ENCODE measurements at regions not wholly inside any gene's neighbourhood (a gene's known extent, or its start where the extent isn't known, plus 50 kb on each side); places are given as distances from the start of the nearest gene placed in this dataset.

DNA sequence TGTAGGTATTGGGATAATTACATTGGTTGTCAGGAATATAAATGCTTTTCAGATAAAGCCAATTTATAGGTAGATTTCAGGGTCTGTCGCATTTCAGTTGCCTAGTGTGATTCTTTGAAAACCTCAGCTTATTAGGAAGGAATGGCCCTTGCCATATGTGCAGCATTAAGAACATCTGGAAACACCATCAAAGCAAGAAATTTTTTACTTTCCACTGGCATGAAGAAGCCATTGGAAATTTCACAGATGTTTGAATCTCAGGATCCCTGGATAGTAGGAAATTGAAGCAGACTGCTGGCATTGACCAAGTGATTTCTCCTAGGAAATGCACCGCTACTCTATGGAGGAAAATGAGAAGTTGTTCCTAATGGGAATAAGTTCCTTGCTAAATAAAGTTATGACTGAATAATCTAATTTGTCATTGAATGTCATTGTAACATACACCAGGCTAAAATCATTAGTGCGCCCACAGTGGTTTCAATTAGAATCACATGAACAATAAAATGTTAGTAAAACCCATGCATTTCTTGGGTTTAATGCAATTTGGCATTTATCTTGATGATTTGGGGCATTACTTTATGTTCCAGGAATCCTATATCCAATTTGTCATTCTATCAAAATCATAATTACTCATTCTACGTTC lies 950.1 kb downstream of the EPHA7 start:
- TF ChIP-seq EZH2 (IDR thresholded peaks at IDR 0.05; ENCODE audit: borderline replicate concordance, low read depth, low read length, poor library complexity, severe bottlenecking), result no peak
- TF ChIP-seq, protein P1, sequence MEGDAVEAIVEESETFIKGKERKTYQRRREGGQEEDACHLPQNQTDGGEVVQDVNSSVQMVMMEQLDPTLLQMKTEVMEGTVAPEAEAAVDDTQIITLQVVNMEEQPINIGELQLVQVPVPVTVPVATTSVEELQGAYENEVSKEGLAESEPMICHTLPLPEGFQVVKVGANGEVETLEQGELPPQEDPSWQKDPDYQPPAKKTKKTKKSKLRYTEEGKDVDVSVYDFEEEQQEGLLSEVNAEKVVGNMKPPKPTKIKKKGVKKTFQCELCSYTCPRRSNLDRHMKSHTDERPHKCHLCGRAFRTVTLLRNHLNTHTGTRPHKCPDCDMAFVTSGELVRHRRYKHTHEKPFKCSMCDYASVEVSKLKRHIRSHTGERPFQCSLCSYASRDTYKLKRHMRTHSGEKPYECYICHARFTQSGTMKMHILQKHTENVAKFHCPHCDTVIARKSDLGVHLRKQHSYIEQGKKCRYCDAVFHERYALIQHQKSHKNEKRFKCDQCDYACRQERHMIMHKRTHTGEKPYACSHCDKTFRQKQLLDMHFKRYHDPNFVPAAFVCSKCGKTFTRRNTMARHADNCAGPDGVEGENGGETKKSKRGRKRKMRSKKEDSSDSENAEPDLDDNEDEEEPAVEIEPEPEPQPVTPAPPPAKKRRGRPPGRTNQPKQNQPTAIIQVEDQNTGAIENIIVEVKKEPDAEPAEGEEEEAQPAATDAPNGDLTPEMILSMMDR (conservative IDR thresholded peaks at IDR 0.05; ENCODE audit: low read depth, low read length), result no peak
- ChIA-PET CTCF (no interaction called here), POLR2A (ENCODE audit: low non-redundant PET) (no interaction called here)
- H3K4me3 ChIP-seq (ENCODE audit: low read depth, low read length, poor library complexity, severe bottlenecking), result no peak overlapping the region
- no peaks in the 10 kb centered on the region for H3K4me1 ChIP-seq (ENCODE audit: insufficient read depth, low read length, poor library complexity, severe bottlenecking)
- no peaks in the 10 kb centered on the region for H3K36me3 ChIP-seq (ENCODE audit: insufficient read depth, low read length, poor library complexity, severe bottlenecking)
- no peaks in the 10 kb centered on the region for H3K27me3 ChIP-seq (replicated peaks; ENCODE audit: insufficient read depth, low read depth, low read length, poor library complexity)
- no TSS peak for BruUV-seq (replicated peaks)
- DNase-seq (ENCODE audit: low spot score), result no peak
- no peaks in the 10 kb centered on the region for H3K9me3 ChIP-seq (ENCODE audit: low read depth, low read length, poor library complexity, severe bottlenecking)
- intact Hi-C loops (cut with micrococcal nuclease; ENCODE audit: unreplicated experiment), result no loop called here
- H3K27ac ChIP-seq (ENCODE audit: low read depth, low read length, poor library complexity, severe bottlenecking), result no peak overlapping the region

DNA sequence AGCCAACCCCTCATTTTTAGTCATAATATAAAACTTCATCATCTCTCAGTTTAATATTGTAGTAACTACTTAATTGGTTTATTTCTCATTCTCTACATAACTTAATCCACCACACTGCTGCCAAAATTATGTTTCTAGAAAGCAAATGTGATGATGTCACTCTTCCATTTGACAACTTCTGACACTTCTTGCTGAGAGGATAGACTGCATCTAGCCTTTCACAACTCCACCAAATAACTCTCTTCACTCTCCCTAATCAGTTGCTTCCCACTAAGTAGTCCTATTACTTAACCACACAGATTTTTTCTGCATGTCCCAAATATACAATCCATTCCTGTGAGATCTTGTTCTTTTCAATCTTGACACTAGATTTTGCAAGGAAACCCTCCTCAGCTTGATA lies 951.3 kb downstream of the EPHA7 start:
- DNase-seq (ENCODE audit: low spot score), result no peak
- Histone ChIP-seq H3K9me3 (ENCODE audit: low read depth, low read length, poor library complexity, severe bottlenecking) (no peaks in the 10 kb centered on the region), H3K27ac (ENCODE audit: low read depth, low read length, poor library complexity, severe bottlenecking) (no peak overlapping the region), H3K4me3 (ENCODE audit: low read depth, low read length, poor library complexity, severe bottlenecking) (no peak overlapping the region), H3K36me3 (ENCODE audit: insufficient read depth, low read length, poor library complexity, severe bottlenecking) (no peaks in the 10 kb centered on the region), H3K4me1 (ENCODE audit: insufficient read depth, low read length, poor library complexity, severe bottlenecking) (no peaks in the 10 kb centered on the region), H3K27me3 (replicated peaks; ENCODE audit: insufficient read depth, low read depth, low read length, poor library complexity) (no peaks in the 10 kb centered on the region)
- TF ChIP-seq, protein P1 (conservative IDR thresholded peaks at IDR 0.05; ENCODE audit: low read depth, low read length), result no peak
- no peak for TF ChIP-seq EZH2 (IDR thresholded peaks at IDR 0.05; ENCODE audit: borderline replicate concordance, low read depth, low read length, poor library complexity, severe bottlenecking)
- intact Hi-C loops (cut with micrococcal nuclease; ENCODE audit: unreplicated experiment), result no loop called here
- ChIA-PET CTCF (no interaction called here), POLR2A (ENCODE audit: low non-redundant PET) (no interaction called here)
- BruUV-seq (replicated peaks), result no TSS peak

DNA sequence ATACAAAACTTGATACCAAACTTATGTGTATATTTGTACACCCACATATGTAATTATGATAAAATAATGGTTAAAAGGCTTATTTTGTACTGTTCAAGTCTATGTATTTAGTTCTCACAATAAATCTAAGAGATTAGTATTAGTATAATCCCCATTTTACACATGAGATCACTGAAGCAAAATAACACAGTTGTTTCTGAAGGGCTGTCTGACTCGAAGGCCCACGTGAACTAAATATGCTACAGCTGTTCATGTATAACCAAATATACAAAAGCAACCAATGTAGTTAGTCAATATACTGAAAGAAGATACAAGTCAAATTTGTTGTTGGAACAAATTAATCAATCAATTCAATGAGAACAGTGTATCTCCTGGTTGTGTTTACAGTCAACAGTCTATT lies 959.2 kb downstream of the EPHA7 start:
- Histone ChIP-seq H3K27ac (ENCODE audit: low read depth, low read length, poor library complexity, severe bottlenecking) (no peak overlapping the region), H3K9me3 (ENCODE audit: low read depth, low read length, poor library complexity, severe bottlenecking) (no peaks in the 10 kb centered on the region), H3K27me3 (replicated peaks; ENCODE audit: insufficient read depth, low read depth, low read length, poor library complexity) (no peaks in the 10 kb centered on the region), H3K36me3 (ENCODE audit: insufficient read depth, low read length, poor library complexity, severe bottlenecking) (no peaks in the 10 kb centered on the region), H3K4me3 (ENCODE audit: low read depth, low read length, poor library complexity, severe bottlenecking) (no peak overlapping the region), H3K4me1 (ENCODE audit: insufficient read depth, low read length, poor library complexity, severe bottlenecking) (no peaks in the 10 kb centered on the region)
- TF ChIP-seq EZH2 (IDR thresholded peaks at IDR 0.05; ENCODE audit: borderline replicate concordance, low read depth, low read length, poor library complexity, severe bottlenecking), result no peak
- TF ChIP-seq, protein P1 (conservative IDR thresholded peaks at IDR 0.05; ENCODE audit: low read depth, low read length), result no peak
- intact Hi-C loops (cut with micrococcal nuclease; ENCODE audit: unreplicated experiment), result no loop called here
- ChIA-PET POLR2A (ENCODE audit: low non-redundant PET) (interaction anchor here (0.6 kb wide), 1 partner anchor 790 kb away, joined by 4 read pairs; no protein-coding TSS in a partner anchor), CTCF (no interaction called here)
- BruUV-seq (replicated peaks), result no TSS peak
- DNase-seq (ENCODE audit: low spot score), result no peak

Measured in A673 (cell line).